Raji (cell line): ENCODE measurements at regions not wholly inside any gene's neighbourhood (a gene's known extent, or its start where the extent isn't known, plus 50 kb on each side); places are given as distances from the start of the nearest gene placed in this dataset.

Source experiments
- POLR2A ChIP-seq: IDR thresholded peaks from 2 replicates; pipeline ENCODE4 v1.6.1; 2011; ENCODE audit warnings: low read depth, low read length, control low read depth; ENCODE audit not compliant: insufficient read depth

GRCh38 chr1:4482526-4482925 lies 171.9 kb upstream of the AJAP1 start:
- no peak for TF ChIP-seq POLR2A

- no peak for TF ChIP-seq POLR2A
These were observed 171.3 kb upstream of the AJAP1 start for GRCh38 chr1:4483021-4483625.

GRCh38 chr1:4485398-4485797 lies 169.0 kb upstream of the AJAP1 start:
- no peak for TF ChIP-seq POLR2A

GRCh38 chr1:4485878-4486277 lies 168.5 kb upstream of the AJAP1 start:
- TF ChIP-seq POLR2A = no peak

GRCh38 chr1:4486408-4487120 lies 167.8 kb upstream of the AJAP1 start:
- no peak for TF ChIP-seq POLR2A

GRCh38 chr1:4488018-4488417 lies 166.4 kb upstream of the AJAP1 start:
- no peak for TF ChIP-seq POLR2A

GRCh38 chr1:4489486-4489885 lies 164.9 kb upstream of the AJAP1 start:
- TF ChIP-seq POLR2A = no peak

- no peak for TF ChIP-seq POLR2A
These were observed 160.4 kb upstream of the AJAP1 start for GRCh38 chr1:4494027-4494426.

- TF ChIP-seq POLR2A = no peak
These were observed 159.9 kb upstream of the AJAP1 start for GRCh38 chr1:4494558-4494957.

GRCh38 chr1:4495809-4496208 lies 158.6 kb upstream of the AJAP1 start:
- TF ChIP-seq POLR2A = no peak

- no peak for TF ChIP-seq POLR2A
These were observed 154.0 kb upstream of the AJAP1 start for GRCh38 chr1:4500441-4500840.

- no peak for TF ChIP-seq POLR2A
These were observed 147.8 kb upstream of the AJAP1 start for GRCh38 chr1:4506591-4506990.

- TF ChIP-seq POLR2A = no peak
These were observed 145.2 kb upstream of the AJAP1 start for GRCh38 chr1:4509206-4509605.

GRCh38 chr1:4510276-4510691 lies 144.1 kb upstream of the AJAP1 start:
- no peak for TF ChIP-seq POLR2A

- TF ChIP-seq POLR2A = no peak
These were observed 143.0 kb upstream of the AJAP1 start for GRCh38 chr1:4511374-4511773.

- no peak for TF ChIP-seq POLR2A
These were observed 141.8 kb upstream of the AJAP1 start for GRCh38 chr1:4512636-4513035.

GRCh38 chr1:4513685-4514084 lies 140.7 kb upstream of the AJAP1 start:
- TF ChIP-seq POLR2A = no peak
